CD4-positive, alpha-beta T cell treated with Interferon gamma for 1 hour (primary cell): ENCODE measurements at regions not wholly inside any gene's neighbourhood (a gene's known extent, or its start where the extent isn't known, plus 50 kb on each side); places are given as distances from the start of the nearest gene placed in this dataset.

ENCODE experiments used
- DNase-seq: peaks from one replicate; pipeline ENCODE4 v3.0.0-alpha.2; 2020

DNA sequence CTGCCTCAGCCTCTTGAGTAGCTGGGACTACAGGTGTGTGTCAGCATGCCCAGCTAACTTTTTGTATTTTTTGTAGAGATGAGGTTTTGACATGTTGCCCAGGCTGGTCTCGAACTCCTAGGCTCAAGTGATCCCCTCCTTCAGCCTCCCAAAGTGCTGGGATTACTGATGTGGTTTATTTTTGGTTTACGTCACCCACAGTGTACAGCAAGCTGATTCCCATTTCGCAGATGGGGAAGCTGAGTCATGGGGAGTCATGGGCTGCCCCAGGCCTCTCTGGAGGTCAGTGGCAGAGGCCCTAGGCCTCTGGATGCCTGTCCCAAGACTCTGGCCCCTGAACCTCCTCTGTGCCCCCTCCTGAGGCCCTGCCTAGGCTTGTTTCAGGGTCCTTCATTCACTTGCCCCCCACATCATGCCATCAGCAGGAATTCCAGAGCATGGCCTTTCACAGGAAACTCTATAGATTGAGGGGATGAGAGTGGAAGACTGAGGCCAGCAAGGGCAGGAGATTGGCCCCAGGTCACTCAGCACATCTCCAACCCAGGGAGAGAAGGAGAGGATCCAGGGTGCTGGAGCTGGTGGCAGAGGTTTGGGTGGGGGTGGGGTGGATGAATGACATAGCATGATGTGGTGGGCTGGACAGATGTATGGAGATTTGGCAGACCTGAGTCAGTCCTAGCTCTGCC, 266.0 kb downstream of the PTPRU start:
- DNase-seq: no peak

DNA sequence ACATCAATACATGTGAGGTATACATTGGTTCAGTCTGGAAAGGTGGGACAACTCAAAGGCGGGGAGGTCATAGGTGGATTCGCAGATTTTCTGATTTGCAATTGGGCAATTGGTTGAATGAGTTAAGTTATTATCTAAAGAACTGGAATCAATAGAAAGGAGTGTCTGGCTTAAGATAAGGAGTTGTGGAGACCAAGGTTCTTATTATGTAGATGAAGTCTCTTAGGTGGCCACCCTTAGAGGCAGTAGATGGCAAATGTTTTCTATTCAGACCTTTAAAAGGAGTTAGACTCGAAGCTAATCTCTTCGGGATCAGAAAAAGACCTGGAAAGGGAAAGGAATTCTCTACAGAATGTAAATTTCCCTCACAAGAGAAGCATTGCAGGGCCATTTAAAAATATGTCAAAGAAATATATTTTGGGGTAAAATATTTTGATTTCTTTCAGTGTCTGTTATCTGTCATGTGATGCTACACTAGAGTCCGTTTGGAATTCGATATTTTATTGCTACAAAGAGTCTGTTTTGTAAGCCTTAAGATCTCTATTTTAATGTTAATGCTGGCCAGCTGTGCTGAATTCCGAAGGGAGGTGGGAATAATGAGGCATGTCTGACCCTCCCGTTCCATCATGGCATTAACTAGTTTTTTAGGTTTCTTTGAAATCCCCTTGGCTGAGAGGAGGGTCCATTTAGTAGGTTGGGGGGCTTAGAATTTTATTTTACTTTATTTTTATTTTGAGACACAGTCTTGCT, 265.1 kb downstream of the PTPRU start:
- DNase-seq: no peak

DNA sequence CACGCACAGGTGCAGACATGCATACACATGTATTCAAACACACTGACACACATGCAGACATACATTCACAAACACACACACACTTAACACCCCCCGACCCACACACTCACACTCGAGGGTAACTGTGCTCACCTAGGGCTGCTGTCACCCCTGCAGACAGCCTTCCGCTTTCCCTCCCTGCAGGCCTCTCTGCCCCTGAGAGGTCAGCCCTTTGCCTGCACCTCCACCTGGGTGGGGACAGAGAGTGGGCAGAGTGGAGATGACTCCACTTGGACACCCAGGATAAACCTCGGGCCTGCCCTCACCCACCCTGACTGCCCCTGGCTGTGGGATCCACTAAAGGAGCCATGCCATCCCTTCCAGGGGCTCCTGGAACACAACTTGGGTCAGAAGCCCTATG, 264.3 kb downstream of the PTPRU start:
- DNase-seq: no peak

DNA sequence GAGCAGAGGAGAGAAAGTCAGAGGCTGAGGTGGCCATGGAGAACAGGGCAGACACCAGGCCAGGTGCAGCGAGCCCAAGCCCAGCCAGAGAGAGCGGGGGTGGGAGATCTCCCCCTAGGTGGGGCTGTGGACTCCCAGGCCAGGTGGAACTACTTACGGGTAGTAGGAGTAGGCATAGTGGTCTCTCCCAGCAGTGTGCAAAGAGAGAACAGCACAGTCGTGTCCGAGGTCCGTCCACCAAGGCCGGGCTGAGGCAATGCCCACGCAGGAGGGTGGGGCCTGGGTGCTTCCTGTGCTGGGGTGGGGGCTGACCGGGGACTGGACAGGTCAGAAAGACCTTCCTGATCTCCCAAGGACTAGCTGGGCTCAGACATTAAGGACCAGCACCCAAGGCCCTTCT, 263.7 kb downstream of the PTPRU start:
- DNase-seq: no peak

DNA sequence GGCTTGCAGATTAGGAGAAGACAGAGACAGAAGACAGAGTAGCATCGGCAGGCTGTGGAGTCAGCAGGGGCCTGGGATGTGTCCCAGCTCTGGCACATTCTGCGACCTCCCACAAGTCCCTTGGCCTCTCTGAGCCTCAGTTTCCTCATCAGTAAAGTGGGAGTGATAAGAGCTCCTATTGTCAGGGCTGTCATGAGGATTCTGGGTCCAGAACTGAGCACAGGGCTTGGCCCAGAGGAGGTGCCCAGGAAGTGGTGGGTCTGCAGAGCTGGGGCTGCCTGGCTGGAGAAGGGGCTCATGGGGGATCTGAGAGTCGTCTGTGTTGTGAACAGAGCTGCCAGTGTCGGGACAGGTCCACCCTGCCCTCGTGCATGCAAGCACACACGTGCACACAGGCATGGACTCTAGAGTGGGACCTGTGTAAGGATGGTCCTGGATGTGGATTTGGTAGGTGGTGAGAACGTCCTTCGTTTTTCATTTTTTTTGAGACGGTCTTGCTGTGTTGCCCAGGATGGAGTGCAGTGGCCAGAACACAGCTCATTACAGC, 262.9 kb downstream of the PTPRU start:
- no peak for DNase-seq

DNA sequence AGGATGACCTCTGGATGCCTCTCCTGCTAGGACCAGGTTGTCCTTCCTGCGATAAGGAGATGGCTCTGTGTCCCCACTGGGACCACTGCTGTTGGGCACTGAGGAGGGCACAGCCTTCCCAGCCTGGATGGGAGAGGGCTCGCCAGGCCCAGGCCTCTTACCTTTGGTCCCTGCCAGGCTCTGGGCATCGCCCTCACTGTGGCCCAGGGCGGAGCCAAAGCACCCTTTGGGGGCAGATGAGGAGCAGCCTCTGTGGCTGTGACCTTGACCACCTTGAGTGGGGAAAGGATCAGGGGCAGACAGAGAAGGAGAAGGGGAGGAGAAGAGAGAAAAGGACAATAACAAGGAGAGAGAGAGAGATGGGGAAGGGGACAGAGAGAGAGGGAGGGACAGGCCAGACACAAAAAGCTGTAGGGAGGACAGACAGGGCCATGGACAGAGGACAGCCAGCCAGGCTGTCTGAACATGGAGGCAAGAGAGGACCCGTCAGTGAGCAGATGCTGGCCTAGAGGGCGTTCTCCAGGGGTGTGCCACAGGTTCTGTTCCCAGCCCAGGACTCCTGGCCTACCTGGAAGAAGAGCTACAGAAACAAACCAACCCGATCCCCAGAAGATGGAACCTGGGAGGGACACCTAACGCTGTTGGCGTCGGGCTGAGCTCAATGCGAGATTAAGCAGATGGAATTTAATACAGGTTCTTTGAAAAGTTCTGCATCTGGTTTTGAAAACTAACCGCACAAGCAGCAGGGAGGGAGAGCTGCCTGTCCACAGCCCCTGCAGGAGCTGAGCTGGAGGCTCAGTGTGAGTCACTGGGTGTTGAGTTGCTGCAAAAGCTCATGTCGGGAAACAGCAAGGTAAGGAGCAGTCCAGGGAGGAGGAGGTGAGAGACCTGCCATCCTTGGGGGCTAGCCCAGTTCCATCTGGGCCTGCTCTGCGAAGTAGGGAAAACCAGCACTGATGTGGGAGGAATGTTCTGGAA, 262.1 kb downstream of the PTPRU start:
- DNase-seq: no peak

DNA sequence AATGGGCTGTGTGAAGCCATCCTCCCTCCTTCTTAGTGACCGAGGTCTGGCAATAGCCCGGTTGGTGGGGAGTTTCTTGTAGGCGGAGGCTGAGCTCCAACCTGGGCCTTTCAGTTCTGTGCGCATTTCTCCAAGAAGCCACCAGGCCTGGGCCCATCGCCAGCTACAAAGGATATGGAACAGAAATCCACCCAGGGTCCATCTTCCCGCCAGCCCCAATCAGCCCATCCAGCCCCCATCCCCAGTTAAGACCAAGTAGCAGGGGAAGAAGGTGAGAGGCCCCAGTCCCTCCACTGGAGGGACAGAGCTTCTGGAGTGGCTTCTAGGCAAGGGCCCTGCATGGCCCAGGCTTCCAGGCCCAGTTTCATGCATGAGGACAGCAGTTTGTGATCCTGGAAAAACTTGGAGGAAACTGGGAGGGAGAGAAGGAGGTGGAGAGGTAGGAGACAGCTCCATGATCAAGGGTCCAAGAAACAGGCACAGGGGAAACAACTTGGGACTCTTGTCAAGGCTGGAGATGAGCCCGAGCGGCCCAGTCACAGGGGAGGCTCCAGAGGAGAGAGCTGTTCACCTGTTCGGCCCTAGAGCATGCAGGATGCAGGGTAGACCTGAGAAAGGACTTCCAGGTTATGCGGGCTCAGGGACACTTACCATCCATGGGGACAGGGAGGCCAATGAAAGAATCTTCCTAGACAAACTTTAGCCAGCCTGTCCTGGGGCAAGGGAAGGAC, 261.2 kb downstream of the PTPRU start:
- DNase-seq: no peak

DNA sequence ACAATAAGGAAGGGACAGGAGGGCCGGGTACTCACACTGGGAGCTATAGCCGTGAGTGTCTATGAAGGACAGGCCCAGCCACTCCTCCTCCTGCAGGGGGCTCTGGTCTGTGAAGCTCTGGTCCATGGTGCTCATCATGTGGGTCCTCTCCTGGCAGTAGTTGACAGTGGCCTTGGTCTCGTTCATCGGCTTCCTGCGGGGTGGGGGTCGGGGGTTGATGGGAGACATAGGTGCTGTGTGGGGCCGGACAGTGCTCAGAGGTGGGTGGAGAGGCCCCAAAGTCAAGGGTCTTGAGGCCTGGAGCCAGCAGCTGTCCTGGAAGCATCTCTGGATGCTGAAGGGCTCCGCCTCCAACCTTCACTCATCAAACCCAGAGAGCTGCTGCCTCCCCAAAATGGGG, 260.4 kb downstream of the PTPRU start:
- no peak for DNase-seq

DNA sequence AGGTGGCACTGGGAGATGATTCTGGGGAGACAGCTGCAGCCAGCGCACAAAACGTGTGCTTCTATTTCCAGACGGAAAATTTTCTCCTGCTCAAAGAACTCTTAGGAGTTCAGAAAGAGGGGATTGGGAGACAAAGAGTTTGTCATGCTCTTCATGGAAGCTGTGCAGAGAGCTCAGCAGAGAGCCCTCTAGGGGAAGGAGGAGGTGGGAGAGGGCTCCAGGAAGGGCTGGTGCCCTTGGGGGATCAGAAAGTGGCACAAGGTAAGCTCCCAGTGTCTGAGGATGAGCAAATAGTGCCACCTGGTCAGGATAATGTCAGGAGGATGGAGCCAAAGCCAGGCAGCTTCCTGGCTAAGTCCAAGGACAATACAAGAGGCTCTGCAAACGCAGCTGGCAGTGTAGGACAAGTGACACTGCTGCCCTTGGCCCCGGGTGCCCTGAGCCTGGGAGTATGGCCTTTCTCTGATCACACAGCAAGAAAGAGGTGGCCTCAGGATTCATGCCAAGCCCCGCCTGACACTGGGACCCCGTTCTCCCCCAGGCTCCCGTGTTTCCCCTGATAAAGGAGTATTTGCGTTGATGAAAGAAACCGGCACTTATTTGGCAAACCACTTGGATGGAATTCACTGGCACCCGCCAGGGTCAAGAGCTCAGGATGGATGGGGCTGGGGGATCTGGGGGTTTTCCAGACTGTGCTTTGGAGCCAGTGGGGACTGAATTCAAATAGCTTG, 254.0 kb downstream of the PTPRU start:
- no peak for DNase-seq

DNA sequence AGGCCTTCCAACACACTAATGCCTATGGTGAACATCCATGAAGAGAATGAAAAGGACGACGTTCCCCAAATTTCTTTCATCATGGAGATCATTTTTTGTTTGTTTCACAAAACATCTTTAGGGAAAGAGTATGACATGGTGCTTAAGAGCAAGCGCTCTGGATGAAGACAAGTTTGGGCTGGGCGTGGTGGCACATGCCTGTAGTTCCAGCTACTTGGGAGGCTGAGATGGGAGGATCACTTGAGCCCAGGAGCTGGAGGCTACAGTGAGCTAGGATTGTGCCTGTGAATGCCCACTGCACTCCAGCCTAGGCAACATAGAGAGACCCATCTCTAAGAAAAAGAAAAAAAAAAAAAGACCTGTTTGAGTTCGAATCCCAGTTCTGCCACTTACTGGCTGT, 253.1 kb downstream of the PTPRU start:
- DNase-seq: no peak

DNA sequence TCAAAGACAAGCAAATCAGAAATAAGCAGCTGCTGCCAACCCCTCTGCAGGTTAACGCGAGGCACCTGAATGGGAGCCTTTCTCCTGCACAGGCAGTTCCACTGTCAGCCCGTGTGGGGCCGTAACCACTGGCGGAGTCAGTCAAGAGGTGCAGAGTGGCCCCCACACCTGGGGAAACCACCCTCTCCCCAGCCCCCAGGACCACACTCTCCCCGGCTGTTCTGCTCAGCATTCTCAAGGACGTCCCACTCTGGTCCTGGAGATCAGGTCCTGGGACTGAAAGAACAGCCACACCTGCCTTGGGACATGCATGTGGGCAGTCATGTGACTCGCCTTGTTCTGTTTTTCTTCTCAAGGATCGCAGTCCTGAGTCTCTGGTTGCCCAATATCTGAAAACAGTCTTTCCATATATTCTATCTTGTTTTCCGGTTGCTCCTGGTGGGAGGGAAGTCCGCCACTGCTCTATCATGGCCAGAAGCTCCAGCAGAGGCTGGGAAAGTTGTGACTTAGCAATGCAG, 252.5 kb downstream of the PTPRU start:
- no peak for DNase-seq

DNA sequence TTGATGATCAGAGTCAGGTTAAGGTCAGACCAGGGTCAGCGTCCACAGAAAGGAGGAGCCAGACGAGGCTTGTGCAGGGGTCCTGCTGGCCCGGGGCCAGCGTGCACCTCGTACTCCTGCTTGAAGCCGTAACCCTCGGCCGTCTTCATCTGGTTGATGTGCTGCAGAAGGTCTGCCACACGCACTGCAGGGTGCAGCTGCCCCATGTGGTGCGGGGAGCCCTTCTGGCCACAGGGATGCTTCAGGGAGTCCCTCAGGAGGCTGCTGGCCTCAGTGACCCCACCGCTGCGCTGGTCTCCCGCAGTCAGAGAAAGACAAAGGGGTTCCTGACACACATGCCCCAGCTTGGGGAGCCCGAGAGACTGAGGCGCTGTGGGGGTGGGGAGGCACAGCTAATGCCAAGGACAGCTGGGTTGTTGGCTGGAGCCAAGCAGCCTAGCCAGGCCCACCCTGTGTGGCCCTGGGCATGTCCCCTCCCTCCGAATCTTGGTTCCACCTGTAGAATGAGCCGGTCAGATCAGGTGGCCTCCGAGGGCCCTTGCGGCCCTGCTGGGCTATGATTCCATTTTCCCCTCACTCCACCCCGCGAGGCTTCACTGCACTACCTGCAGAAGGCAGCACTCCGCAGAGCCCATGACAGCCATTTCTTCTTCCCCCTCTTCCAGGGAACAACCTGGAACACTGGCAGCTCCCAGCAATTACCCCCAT, 251.9 kb downstream of the PTPRU start:
- no peak for DNase-seq

DNA sequence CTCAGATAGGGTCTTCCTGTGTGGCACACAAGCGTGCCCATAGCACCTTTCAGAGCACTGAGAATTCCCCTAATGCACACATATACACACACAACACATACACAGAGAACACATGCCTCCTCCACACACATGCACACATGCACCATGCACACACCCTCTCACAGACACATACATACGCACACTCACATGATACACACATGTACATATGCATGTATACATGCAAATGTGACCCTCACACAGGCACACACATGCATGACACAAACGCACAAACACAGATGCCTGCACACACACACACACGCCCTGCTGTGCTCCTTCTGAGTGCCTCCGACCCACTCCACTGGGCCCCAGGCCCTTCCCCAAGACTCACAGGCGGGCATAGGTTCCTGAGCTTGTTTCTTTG, 251.0 kb downstream of the PTPRU start:
- no peak for DNase-seq

DNA sequence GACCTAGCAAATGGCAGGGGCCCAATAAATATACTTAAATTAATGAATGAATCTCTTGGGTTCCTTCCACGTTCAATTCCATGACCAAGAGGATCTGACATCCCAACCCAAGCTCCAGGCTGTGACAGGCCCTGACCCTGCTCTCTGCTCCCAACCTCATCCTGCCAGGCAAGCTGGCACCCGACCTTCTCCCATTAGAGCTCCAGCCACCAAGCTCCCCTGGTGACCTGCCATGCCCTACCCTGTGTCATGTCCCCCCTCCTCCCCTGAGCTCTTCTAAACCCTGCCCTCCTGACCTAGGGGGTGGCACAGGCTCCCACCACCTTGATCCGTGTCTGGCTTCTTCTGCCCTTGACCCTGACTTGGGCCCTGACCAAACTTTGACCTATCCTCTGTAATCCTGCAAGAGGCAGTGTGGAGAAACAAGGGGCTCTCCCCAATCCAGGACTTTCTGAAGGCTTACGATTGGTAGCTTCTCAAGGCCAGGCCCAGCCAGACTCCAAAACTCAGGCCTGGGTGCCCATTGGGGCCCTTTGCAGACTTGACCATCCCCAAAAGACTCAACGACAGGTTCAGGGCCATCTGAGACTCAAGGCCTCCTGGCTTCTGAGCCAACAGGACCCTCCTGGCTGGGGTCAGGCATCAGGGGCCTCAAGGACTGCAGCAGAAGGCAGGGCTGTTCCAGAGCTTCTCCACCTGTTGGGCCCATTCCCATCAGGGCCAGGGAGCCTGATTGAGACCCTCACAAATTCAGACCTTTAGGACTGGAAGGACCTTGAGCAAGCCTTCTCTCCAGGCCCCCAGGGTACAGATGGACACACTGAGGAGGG, 249.0 kb downstream of the PTPRU start:
- no peak for DNase-seq

DNA sequence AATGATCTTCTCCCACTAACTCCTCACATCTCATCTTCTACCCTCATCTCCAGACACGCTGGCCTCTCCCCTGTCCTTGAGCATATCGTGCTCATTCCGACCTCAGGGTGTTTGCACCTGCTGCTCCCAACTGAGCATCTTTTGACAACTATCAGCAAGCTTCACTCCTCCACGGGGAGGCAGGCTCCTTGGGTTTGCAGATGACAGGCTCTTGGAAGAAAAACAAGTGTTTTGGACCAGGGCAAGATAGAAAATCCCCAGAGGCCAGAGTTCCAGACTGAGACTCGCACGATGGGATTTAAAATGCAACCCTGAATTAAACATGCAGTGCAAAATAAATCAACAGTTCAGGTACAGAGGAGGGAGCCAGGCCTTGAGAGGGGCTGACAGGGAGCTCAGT, 246.7 kb downstream of the PTPRU start:
- DNase-seq: no peak

DNA sequence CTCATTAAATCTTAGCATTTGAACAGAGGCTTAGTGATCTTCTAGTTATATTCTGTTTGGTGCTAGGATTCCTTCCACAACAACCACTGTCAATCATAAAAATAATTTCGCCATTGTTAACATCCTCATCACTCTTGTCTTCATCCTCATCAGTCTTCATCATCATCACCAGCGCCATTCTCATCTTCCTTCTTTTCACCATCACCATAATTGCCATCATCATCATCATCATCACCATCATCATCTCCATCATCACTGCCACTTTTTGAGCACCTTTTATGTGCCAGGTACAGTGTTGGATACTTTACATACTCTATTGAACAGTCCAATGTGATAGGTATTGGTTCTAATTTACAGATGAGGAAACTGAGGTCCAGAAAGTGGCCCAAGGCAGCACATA, 245.7 kb downstream of the PTPRU start:
- DNase-seq: no peak

DNA sequence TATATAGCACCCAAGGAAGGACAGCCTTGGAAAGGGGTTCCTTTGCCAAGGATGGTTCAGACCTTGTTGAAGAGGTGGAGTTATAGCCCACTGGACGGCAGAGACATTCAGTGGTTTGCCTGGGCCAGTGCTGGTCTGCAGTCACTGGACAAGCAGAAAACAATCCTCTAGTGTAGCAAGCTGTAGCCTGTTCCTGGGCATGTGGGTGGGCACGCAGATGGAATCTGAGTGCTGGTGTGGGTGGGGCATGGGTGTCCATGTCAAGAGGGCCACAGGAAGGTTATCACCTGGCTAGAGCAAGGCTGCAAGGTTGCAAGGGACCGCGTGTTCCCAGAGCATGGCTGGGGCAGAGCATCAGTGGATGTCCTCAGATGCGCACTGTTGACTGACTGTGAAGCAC, 244.7 kb downstream of the PTPRU start:
- DNase-seq: no peak

DNA sequence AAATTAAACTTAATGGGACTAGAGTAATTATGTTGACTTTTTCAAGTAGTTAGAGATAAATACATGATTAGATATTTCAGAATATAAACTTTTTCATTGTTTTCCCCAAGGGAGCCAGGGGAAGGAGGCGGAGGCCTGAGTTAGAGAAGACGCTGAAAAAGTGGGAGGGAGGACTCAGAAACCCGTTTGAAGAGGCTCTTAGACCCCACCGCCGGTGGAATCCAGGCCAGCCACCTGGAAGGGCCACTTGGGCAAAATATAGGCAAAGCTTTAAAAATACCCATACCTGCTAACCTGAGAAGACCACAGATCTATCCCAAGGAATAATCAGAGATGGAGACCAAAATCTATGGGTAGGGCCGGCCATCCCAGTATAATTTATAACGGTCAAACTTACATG, 242.6 kb downstream of the PTPRU start:
- DNase-seq: no peak

DNA sequence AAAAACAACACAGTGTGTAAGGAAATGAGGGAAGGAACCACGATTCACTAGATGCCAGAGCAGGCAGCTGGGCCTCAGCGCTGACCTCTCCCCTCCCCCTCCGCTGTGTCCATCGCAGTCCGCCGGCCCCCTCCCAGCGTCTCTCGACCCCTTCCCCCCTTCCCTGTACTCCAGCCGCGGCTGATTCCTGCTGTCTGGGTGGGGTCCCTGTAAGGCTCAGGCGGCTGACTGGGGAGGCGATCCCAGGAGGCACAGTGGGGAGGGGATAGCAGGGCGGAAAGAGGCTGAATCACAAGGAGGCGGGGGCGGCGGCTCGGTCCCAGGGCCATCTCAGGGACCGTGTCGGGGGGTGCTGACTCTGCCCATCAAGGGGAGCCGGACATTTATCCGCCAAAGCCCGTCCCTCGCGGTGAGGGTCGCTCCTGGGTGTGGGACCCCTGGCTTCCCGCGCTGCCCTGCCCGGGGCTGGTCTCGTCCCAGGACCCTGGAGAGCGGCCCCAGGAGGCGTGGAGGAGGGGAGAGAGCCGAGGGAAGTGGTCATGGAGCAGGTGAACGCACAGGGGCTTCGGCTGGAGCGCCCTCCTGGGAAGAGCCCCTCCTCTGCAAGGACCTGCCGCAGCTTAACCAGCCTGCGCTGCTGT, 241.9 kb downstream of the PTPRU start:
- no peak for DNase-seq

DNA sequence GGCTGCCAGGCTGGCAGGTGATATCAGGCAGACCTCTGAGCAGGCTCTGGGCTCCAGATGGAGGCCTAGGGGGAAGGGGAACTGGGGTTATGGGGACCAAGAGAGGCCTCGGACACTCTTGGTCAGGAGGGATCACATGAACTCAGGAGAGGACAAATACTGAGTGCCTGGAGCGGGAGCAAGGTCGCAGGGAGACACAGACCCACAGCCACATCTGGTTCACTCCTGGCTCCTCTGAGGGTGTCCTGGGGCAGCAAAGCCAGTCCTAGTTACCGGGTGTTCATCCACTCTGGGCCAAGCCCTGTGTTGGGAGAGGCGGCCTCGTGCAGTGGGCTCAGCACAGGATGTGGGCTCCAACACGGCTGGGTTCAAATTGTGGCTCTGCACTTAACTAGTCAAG, 239.0 kb downstream of the PTPRU start:
- DNase-seq: no peak
